ENCODE measurements at regions not wholly inside any gene's neighbourhood (a gene's known extent, or its start where the extent isn't known, plus 50 kb on each side); places are given as distances from the start of the nearest gene placed in this dataset.

GRCh38 chr1:168405906-168406549 is 125.4 kb downstream of the TBX19 start:
- TF ChIP-seq CTCF (IDR thresholded peaks at IDR 0.05), result no peak
- no peak for TF ChIP-seq EP300 (IDR thresholded peaks at IDR 0.05)
- TF ChIP-seq POLR2A (IDR thresholded peaks at IDR 0.05), result no peak
- TF ChIP-seq POLR2AphosphoS5 (IDR thresholded peaks at IDR 0.05), result no peak
